ENCODE measurements at regions not wholly inside any gene's neighbourhood (a gene's known extent, or its start where the extent isn't known, plus 50 kb on each side); places are given as distances from the start of the nearest gene placed in this dataset.
"Not testable (repeated sequence)": the region's sequence is repeated elsewhere in the genome, so short reads cannot be mapped to it uniquely, and the experiment has no call there.

- no peak for DNase-seq (ENCODE audit: low read depth in 3 of 3)
Observed at GRCh38 chr6:9708600-9708999, 706.3 kb downstream of the TFAP2A start.

- no peak for DNase-seq (ENCODE audit: low read depth in 3 of 3)
Observed at GRCh38 chr6:9704989-9705388, 709.9 kb downstream of the TFAP2A start.

- no peak for DNase-seq (ENCODE audit: low read depth in 3 of 3)
Observed at GRCh38 chr6:9702914-9703313, 712.0 kb downstream of the TFAP2A start.

- DNase-seq (ENCODE audit: low read depth in 3 of 3), result no peak
Observed at GRCh38 chr6:9699888-9700287, 715.0 kb downstream of the TFAP2A start.

GRCh38 chr6:9697263-9697931 is 717.5 kb downstream of the TFAP2A start:
- no peak for DNase-seq (ENCODE audit: low read depth in 3 of 3)

- DNase-seq (ENCODE audit: low read depth in 3 of 3), result no peak
Observed at GRCh38 chr6:9690388-9690787, 724.5 kb downstream of the TFAP2A start.

- not testable (repeated sequence) for DNase-seq (ENCODE audit: low read depth in 3 of 3)
Observed at GRCh38 chr6:9680727-9681126, 734.1 kb downstream of the TFAP2A start.

- DNase-seq (ENCODE audit: low read depth in 3 of 3), result no peak
Observed at GRCh38 chr6:9675122-9675521, 739.8 kb downstream of the TFAP2A start.

- no peak for DNase-seq (ENCODE audit: low read depth in 3 of 3)
Observed at GRCh38 chr6:9659848-9660247, 755.0 kb downstream of the TFAP2A start.

- no peak for DNase-seq (ENCODE audit: low read depth in 3 of 3)
Observed at GRCh38 chr6:9657994-9658393, 756.9 kb downstream of the TFAP2A start.

- no peak for DNase-seq (ENCODE audit: low read depth in 3 of 3)
Observed at GRCh38 chr6:9647599-9647998, 767.3 kb downstream of the TFAP2A start.

GRCh38 chr6:9647071-9647445 is 767.8 kb downstream of the TFAP2A start:
- no peak for DNase-seq (ENCODE audit: low read depth in 3 of 3)

- DNase-seq (ENCODE audit: low read depth in 3 of 3), result no peak
Observed at GRCh38 chr6:9646342-9647070, 768.4 kb downstream of the TFAP2A start.

- no peak for DNase-seq (ENCODE audit: low read depth in 3 of 3)
Observed at GRCh38 chr6:9638861-9639260, 776.0 kb downstream of the TFAP2A start.

- DNase-seq (ENCODE audit: low read depth in 3 of 3), result no peak
Observed at GRCh38 chr6:9634776-9635175, 780.1 kb downstream of the TFAP2A start.

GRCh38 chr6:9632026-9632425 is 782.8 kb downstream of the TFAP2A start:
- DNase-seq (ENCODE audit: low read depth in 3 of 3), result no peak

- no peak for DNase-seq (ENCODE audit: low read depth in 3 of 3)
Observed at GRCh38 chr6:9628819-9629218, 786.1 kb downstream of the TFAP2A start.

GRCh38 chr6:9627916-9628315 is 787.0 kb downstream of the TFAP2A start:
- DNase-seq (ENCODE audit: low read depth in 3 of 3), result no peak

- no peak for DNase-seq (ENCODE audit: low read depth in 3 of 3)
Observed at GRCh38 chr6:9623985-9624384, 790.9 kb downstream of the TFAP2A start.

- no peak for DNase-seq (ENCODE audit: low read depth in 3 of 3)
Observed at GRCh38 chr6:9623228-9623832, 791.5 kb downstream of the TFAP2A start.

- DNase-seq (ENCODE audit: low read depth in 3 of 3), result no peak
Observed at GRCh38 chr6:9621276-9621675, 793.6 kb downstream of the TFAP2A start.

- DNase-seq (ENCODE audit: low read depth in 3 of 3), result no peak
Observed at GRCh38 chr6:9620687-9621086, 794.2 kb downstream of the TFAP2A start.

GRCh38 chr6:9620263-9620662 is 794.6 kb downstream of the TFAP2A start:
- DNase-seq (ENCODE audit: low read depth in 3 of 3), result no peak
